ENCODE measurements at regions not wholly inside any gene's neighbourhood (a gene's known extent, or its start where the extent isn't known, plus 50 kb on each side); places are given as distances from the start of the nearest gene placed in this dataset.

DNA sequence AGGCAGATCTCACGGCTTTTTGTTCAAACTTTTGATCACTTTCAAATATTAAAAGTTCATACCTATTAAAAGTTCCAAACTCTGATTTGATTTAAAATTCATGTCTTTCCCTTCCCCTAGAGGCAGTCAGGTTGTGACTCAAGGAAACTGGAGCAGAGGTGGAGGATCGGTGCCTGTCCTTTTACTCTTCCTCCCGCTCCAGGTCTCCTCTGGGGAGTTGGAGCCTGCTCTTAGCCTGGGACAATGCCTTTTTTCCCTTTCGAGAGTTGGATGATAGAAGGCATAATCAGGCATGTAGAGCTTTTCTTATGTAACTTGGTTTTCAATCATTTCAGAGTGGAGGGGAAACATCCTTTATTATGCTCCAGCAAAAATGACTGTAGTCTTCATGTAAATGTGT, 1706.1 kb upstream of the CELF4 start:
- TF ChIP-seq POLR2A (IDR thresholded peaks at IDR 0.05; ENCODE audit: control extremely low read depth in 1 of 2, low read depth in 2 of 2, low read length in 2 of 2): no peak
- no peak for TF ChIP-seq CBX5 (IDR thresholded peaks at IDR 0.05; ENCODE audit: low read depth, low read length)
- TF ChIP-seq CTCF (IDR thresholded peaks at IDR 0.05; ENCODE audit: control extremely low read depth in 1 of 3, insufficient read depth in 1 of 3, low read depth in 1 of 3, low read length in 3 of 3): no peak
- no peak for TF ChIP-seq MAFK (IDR thresholded peaks at IDR 0.05; ENCODE audit: low read depth, low read length)
- no peak for TF ChIP-seq RXRA (IDR thresholded peaks at IDR 0.05; ENCODE audit: insufficient read depth, low read depth, low read length)
- no peak for TF ChIP-seq RAD21 (IDR thresholded peaks at IDR 0.05 in 1 of 2, conservative IDR thresholded peaks at IDR 0.05 in 1 of 2; ENCODE audit: low read depth in 2 of 2, low read length in 2 of 2)
- no peak for TF ChIP-seq POLR2AphosphoS5 (IDR thresholded peaks at IDR 0.05; ENCODE audit: low read depth, low read length)
- no peak for TF ChIP-seq CREB1 (IDR thresholded peaks at IDR 0.05)
- TF ChIP-seq CBX8 (IDR thresholded peaks at IDR 0.05; ENCODE audit: borderline replicate concordance, low read depth, low read length): no peak
- no peak for TF ChIP-seq SIN3A (conservative IDR thresholded peaks at IDR 0.05 in 1 of 2, IDR thresholded peaks at IDR 0.05 in 1 of 2; ENCODE audit: low read depth in 1 of 2, low read length in 2 of 2)

All from H1 (cell line).